Esophagus (tissue), 2 donors: ENCODE measurements at regions not wholly inside any gene's neighbourhood (a gene's known extent, or its start where the extent isn't known, plus 50 kb on each side); places are given as distances from the start of the nearest gene placed in this dataset.

ENCODE experiments used
- H3K27ac ChIP-seq, 2 donors: one replicate each; pipeline ENCODE4 v1.5.1; 2013; ENCODE audit warnings: low read depth in 2 of 2, mild to moderate bottlenecking in 2 of 2, inconsistent platforms in 1 of 2, low read length in 1 of 2, moderate library complexity in 1 of 2
- H3K27me3 ChIP-seq, 2 donors: one replicate each; pipeline ENCODE4 v1.6.1; 2013; ENCODE audit warnings: low read length in 2 of 2, control low read depth in 1 of 2, mild to moderate bottlenecking in 1 of 2; ENCODE audit not compliant: insufficient read depth in 2 of 2, control insufficient read depth in 1 of 2
- H3K36me3 ChIP-seq, 2 donors: one replicate each; pipeline ENCODE4 v1.6.1; 2013; ENCODE audit warnings: low read length in 1 of 2; ENCODE audit not compliant: control insufficient read depth in 2 of 2, insufficient read depth in 2 of 2
- H3K4me1 ChIP-seq, 2 donors: one replicate each; pipeline ENCODE4 v1.6.1; 2013; ENCODE audit warnings: low read length in 1 of 2; ENCODE audit not compliant: control insufficient read depth in 2 of 2, insufficient read depth in 2 of 2
- H3K4me3 ChIP-seq, 2 donors: one replicate each; pipeline ENCODE4 v1.5.1; 2013; ENCODE audit warnings: low read length in 2 of 2, mild to moderate bottlenecking in 2 of 2, low read depth in 1 of 2, moderate library complexity in 1 of 2
- H3K9me3 ChIP-seq, 2 donors: one replicate each; pipeline ENCODE4 v1.6.1; 2013; ENCODE audit warnings: mild to moderate bottlenecking in 2 of 2, low read depth in 1 of 2, low read length in 1 of 2, moderate library complexity in 1 of 2; ENCODE audit not compliant: control insufficient read depth in 2 of 2, insufficient read depth in 1 of 2
- WGBS, 2 donors: extraction: QIAGEN DNeasy Blood & Tissue Kit; methylation state at CpG; one replicate each; pipeline ENCODE4 v1.1.7; 2013; 5-methylcytosine and 5-hydroxymethylcytosine counted together
- donor health status: healthy with polysubstance abuse.
- donor health status: Bipolar disorder and iron deficiency.

DNA sequence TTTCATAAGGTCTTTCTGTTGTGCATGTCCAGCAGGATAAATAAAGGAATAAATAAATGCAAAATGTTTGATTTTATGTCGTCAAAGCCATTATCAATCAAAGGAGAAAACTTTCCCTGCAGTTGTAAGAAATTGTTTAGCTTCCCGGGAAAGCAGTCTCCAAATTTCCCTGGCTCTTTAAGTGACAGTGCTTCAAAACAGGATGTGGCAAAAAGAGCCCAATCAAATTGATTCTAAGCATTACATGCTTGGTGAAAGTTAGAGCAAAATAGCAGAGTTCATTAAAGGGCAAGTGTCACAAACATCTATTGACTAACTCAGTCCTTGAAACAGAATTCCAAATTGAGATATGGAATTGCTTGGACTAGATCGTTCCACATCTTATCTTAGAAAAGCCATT lies 704.1 kb downstream of the PRELID2 start:
- Histone ChIP-seq H3K9me3 (no peaks in the 10 kb centered on the region), H3K27ac (no peak overlapping the region), H3K27me3 (no peaks in the 10 kb centered on the region), H3K36me3 (no peaks in the 10 kb centered on the region), H3K4me1 (no peaks in the 10 kb centered on the region), H3K4me3 (no peak overlapping the region)
- 29 to 35% methylated on average over 3 of the region's 3 CpGs for WGBS, 2 donors

DNA sequence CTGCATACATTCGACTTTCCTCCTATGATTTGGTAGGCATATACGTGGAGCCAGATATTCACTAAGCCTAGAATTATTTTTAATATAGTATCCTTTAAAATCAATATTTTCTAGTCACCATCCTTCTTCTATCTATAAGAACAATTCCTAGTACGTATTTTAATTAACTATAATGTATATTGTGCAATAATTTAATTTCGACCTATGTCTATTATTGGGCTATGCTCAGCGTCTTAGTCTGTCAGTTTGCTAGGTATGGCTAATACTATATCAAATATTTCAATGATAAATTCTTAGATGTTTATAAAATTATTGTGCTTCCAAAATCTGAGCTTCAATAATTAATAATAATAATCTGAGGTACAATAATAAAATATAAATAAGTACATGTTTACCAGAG lies 705.3 kb downstream of the PRELID2 start:
- Histone ChIP-seq H3K9me3 (peaks cover 0 to under 1% of the 10 kb centered on the region in 2 donors), H3K4me1 (no peaks in the 10 kb centered on the region), H3K27ac (no peak overlapping the region), H3K36me3 (no peaks in the 10 kb centered on the region), H3K27me3 (no peaks in the 10 kb centered on the region), H3K4me3 (no peak overlapping the region)
- 88 to 91% methylated on average over 5 of the region's 5 CpGs for whole genome bisulfite sequencing, 2 donors

DNA sequence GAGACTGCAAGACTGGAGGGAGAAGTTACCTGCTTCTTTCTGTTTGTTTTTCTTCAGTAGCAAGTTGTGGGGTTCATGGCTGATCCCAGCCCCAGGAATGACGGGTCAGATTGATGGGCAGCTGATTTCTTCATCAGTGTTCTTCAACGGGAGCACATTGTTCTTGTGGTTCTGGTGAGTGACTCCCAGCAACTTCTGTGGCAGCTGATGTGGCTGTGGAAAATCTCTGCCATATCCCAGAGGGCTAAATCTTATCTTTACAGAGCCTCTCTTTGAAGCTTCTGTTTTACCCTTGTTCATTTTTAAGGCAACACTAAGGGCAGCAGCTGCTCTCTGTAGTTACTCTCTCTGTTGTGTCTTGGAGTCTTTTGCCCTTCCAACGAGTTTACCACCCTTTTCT lies 710.3 kb downstream of the PRELID2 start:
- Histone ChIP-seq H3K27me3 (no peaks in the 10 kb centered on the region), H3K9me3 (peaks cover 0 to 2% of the 10 kb centered on the region in 2 donors), H3K4me1 (no peaks in the 10 kb centered on the region), H3K27ac (no peak overlapping the region), H3K36me3 (no peaks in the 10 kb centered on the region), H3K4me3 (no peak overlapping the region)
- WGBS, 2 donors = 40 to 59% methylated on average over 3 of the region's 3 CpGs

DNA sequence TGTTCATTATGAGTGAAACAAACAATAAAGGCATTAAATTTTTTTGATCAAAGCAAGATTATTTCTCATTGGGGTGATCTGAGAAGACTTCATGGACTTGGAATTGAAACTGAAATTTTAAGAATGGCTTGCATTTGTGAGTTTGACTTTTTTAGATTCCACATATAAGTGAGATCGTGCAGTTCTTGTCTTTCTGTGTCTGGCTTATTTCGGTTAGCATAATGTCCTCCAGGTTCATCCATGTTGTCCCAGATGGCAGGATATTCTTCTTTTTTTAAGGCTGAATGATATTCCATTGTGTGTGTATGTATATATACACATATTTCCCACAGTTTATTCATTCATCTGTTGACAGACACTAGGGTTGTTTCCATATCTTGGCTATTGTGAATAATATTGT lies 716.5 kb downstream of the PRELID2 start:
- H3K36me3 ChIP-seq = no peaks in the 10 kb centered on the region
- WGBS, 2 donors = 89% methylated on average over 2 of the region's 2 CpGs
- no peaks in the 10 kb centered on the region for H3K4me1 ChIP-seq
- no peak overlapping the region for H3K4me3 ChIP-seq
- H3K27ac ChIP-seq = no peak overlapping the region
- H3K27me3 ChIP-seq = no peaks in the 10 kb centered on the region
- no peaks in the 10 kb centered on the region for H3K9me3 ChIP-seq

DNA sequence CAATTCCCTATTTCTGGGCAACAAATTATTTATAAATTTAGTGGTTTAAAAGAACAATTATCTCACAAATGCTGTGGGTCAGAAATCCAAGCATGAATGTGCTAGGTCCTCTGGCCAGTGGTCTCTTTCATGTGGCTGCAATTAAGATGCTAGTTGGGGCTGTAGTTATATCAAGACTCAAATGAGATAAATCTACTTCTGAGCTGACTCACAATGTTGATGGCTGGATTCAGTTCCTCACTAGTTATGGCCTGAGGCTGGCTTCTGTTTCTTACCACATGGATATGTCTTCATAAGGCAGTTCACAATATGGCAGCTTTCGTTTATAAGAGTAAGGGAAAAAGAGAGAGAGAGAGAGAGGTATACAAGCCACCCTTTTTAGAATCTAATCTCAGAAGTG lies 717.0 kb downstream of the PRELID2 start:
- WGBS, 2 donors = 83 to 92% methylated on average over 1 of the region's 1 CpG
- Histone ChIP-seq H3K9me3 (no peaks in the 10 kb centered on the region), H3K36me3 (no peaks in the 10 kb centered on the region), H3K27ac (no peak overlapping the region), H3K27me3 (no peaks in the 10 kb centered on the region), H3K4me3 (no peak overlapping the region), H3K4me1 (no peaks in the 10 kb centered on the region)

DNA sequence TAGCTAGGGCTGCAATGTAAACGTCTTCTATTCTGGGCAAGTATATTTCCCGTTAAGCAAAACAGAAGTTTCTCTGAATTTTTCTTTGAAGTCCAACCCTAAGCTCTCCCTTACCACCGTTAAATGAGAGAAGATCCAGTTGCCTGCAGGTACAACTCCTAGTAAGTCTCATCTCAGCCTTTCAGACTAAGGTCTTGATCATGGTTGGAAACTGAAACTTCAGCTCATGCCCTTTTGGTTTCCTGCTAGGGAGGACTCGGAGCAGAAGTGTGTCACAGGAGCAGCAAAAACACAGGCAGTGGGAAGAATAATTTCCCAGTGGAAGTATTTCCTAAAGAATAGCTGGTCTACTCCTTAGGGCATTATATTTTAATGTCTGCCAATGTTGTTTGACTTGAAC lies 717.9 kb downstream of the PRELID2 start:
- Histone ChIP-seq H3K4me3 (no peak overlapping the region), H3K27ac (no peak overlapping the region), H3K27me3 (no peaks in the 10 kb centered on the region), H3K4me1 (no peaks in the 10 kb centered on the region), H3K9me3 (no peaks in the 10 kb centered on the region), H3K36me3 (no peaks in the 10 kb centered on the region)
- whole genome bisulfite sequencing, 2 donors = 81 to 84% methylated on average over 4 of the region's 4 CpGs

DNA sequence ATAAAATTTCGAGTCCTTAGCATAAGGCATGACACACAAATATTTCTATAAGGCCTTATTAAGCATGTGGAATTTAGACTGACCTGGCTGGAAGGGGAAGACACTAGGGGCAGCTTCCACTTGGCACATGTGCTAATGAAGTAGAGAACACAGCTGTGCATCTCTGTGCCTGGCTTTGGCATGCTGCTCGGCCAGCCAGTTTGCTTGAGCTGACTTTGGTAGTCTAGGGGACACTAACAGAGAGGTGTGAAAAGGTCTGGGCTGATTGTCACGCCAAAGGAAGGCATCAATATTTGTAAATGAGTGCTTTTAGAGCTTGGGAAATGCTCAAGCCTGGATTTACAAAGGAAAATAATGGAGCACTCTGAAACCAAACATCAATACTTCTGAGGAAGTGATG lies 723.7 kb downstream of the PRELID2 start:
- H3K36me3 ChIP-seq = no peaks in the 10 kb centered on the region
- no peak overlapping the region for H3K4me3 ChIP-seq
- H3K9me3 ChIP-seq = no peaks in the 10 kb centered on the region
- 47 to 61% methylated on average over 3 of the region's 3 CpGs for WGBS, 2 donors
- H3K27ac ChIP-seq = no peak overlapping the region
- no peaks in the 10 kb centered on the region for H3K4me1 ChIP-seq
- no peaks in the 10 kb centered on the region for H3K27me3 ChIP-seq

DNA sequence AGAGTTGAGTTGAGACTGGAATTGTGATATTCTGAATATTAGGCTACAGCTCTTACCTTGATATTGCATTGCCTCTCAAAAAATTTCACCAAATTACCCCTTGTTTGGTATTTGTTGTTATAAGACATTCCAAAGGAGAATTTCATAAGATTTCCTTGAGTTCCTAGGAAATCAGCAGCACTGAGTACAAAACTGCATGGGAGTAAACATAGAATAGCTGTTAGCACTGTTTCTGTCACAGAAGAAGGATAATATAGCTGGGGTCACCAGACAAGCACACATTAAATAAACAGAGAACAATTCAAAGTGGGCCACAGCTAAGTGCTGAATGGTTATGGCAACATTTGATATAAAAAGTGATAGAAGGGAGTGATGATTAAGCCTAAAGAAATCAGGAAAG lies 724.3 kb downstream of the PRELID2 start:
- H3K36me3 ChIP-seq = no peaks in the 10 kb centered on the region
- H3K27me3 ChIP-seq = no peaks in the 10 kb centered on the region
- H3K4me1 ChIP-seq = no peaks in the 10 kb centered on the region
- H3K27ac ChIP-seq = no peak overlapping the region
- H3K4me3 ChIP-seq = no peak overlapping the region
- H3K9me3 ChIP-seq = no peaks in the 10 kb centered on the region

DNA sequence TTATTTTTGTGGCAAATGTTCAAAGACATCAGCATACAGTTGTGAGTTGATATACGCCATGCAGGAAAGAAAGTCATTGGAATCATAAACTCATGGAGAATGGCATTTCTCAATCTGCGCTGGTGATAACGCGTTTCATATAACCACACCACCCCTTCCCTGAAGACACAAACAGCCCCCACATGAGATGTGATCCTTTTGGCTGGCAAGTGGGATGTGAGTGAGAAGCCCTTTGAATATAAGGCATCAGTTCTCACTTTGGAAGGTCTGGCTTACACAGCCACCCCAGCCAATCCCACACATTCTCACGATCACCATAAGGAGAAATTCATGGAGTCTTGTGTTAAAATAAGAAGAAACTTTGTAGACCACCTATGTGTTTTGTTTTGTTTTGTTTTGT lies 725.0 kb downstream of the PRELID2 start:
- no peaks in the 10 kb centered on the region for H3K36me3 ChIP-seq
- H3K27me3 ChIP-seq = no peaks in the 10 kb centered on the region
- H3K4me3 ChIP-seq = no peak overlapping the region
- no peaks in the 10 kb centered on the region for H3K4me1 ChIP-seq
- 93 to 94% methylated on average over 5 of the region's 5 CpGs for WGBS, 2 donors
- H3K27ac ChIP-seq = no peak overlapping the region
- H3K9me3 ChIP-seq = no peaks in the 10 kb centered on the region

DNA sequence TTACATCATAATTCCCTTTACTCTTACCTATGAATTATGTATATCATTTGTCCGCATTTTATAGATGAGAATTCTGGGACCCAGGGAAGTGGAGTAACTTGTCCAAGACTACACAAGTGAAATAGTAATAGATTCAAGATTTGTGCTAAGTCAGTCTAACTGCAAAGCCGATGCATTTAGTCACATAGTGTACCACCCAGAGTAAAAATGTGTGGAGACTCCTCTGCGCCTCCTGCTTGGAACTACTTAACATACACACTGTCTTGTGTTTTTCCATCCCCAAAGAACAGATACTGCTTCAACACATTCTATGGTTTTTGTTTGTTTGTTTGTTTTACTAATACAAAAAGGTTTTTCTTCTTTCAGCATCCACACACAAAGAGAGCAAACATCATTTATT lies 729.8 kb downstream of the PRELID2 start:
- Histone ChIP-seq H3K27ac (no peak overlapping the region), H3K27me3 (no peaks in the 10 kb centered on the region), H3K36me3 (no peaks in the 10 kb centered on the region), H3K4me3 (no peak overlapping the region), H3K4me1 (no peaks in the 10 kb centered on the region), H3K9me3 (no peaks in the 10 kb centered on the region)
- 90 to 93% methylated on average over 3 of the region's 3 CpGs for WGBS, 2 donors
